ENCODE measurements at regions not wholly inside any gene's neighbourhood (a gene's known extent, or its start where the extent isn't known, plus 50 kb on each side); places are given as distances from the start of the nearest gene placed in this dataset.

DNA sequence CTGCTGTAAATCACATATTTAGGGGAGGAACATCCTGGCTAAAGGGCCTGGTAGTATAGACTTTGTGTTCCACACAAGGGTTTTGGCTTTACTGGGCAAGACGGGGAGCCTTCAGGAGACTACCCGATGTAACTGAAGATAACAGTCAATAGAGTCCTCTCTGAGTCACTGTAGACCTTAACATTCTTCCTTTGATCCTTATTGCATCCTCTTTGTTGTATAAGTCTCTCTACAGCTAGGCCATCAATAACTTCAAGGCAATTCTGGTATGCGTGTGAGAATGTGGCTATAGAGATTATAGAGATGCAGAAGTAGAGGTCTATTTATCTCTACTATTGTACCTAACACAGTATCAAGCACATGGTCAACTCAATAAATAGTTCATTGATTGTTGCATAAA is 67.3 kb upstream of the STK32A start:
- TF ChIP-seq, protein P1, sequence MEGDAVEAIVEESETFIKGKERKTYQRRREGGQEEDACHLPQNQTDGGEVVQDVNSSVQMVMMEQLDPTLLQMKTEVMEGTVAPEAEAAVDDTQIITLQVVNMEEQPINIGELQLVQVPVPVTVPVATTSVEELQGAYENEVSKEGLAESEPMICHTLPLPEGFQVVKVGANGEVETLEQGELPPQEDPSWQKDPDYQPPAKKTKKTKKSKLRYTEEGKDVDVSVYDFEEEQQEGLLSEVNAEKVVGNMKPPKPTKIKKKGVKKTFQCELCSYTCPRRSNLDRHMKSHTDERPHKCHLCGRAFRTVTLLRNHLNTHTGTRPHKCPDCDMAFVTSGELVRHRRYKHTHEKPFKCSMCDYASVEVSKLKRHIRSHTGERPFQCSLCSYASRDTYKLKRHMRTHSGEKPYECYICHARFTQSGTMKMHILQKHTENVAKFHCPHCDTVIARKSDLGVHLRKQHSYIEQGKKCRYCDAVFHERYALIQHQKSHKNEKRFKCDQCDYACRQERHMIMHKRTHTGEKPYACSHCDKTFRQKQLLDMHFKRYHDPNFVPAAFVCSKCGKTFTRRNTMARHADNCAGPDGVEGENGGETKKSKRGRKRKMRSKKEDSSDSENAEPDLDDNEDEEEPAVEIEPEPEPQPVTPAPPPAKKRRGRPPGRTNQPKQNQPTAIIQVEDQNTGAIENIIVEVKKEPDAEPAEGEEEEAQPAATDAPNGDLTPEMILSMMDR (IDR thresholded peaks at IDR 0.05; ENCODE audit: low read depth, low read length), result no peak
- TF ChIP-seq EZH2phosphoT487 (IDR thresholded peaks at IDR 0.05; ENCODE audit: low read depth), result no peak
